Muscle of arm (tissue), 1 donor: ENCODE measurements at regions not wholly inside any gene's neighbourhood (a gene's known extent, or its start where the extent isn't known, plus 50 kb on each side); places are given as distances from the start of the nearest gene placed in this dataset.

Experiments
- DNase-seq: peaks from one replicate; pipeline ENCODE4 v3.0.0-alpha.2; 2013

GRCh38 chr6:4296552-4296951, 161.2 kb upstream of the ECI2 start:
- DNase-seq = no peak

- no peak for DNase-seq
Measured at GRCh38 chr6:4295783-4296155, 160.4 kb upstream of the ECI2 start.

GRCh38 chr6:4295058-4295782, 159.8 kb upstream of the ECI2 start:
- DNase-seq = no peak

GRCh38 chr6:4294636-4295035, 159.3 kb upstream of the ECI2 start:
- no peak for DNase-seq

GRCh38 chr6:4291453-4292403, 156.4 kb upstream of the ECI2 start:
- no peak for DNase-seq

GRCh38 chr6:4289770-4290320, 154.5 kb upstream of the ECI2 start:
- no peak for DNase-seq

GRCh38 chr6:4287811-4288244, 152.5 kb upstream of the ECI2 start:
- no peak for DNase-seq

GRCh38 chr6:4287372-4287771, 152.0 kb upstream of the ECI2 start:
- no peak for DNase-seq

- DNase-seq = no peak
Measured at GRCh38 chr6:4282926-4283325, 147.6 kb upstream of the ECI2 start.

- DNase-seq = peak; percentile 25
Measured at GRCh38 chr6:4281341-4282293, 146.2 kb upstream of the ECI2 start.

- no peak for DNase-seq
Measured at GRCh38 chr6:4280707-4281106, 145.3 kb upstream of the ECI2 start.

- no peak for DNase-seq
Measured at GRCh38 chr6:4280031-4280430, 144.7 kb upstream of the ECI2 start.

GRCh38 chr6:4274382-4275082, 139.2 kb upstream of the ECI2 start:
- DNase-seq = no peak

GRCh38 chr6:4272996-4273395, 137.6 kb upstream of the ECI2 start:
- no peak for DNase-seq

- DNase-seq = peak; percentile 57
Measured at GRCh38 chr6:4271761-4272470, 136.5 kb upstream of the ECI2 start.

GRCh38 chr6:4270776-4271175, 135.4 kb upstream of the ECI2 start:
- DNase-seq = peak; percentile 70

GRCh38 chr6:4270001-4270400, 134.6 kb upstream of the ECI2 start:
- DNase-seq = no peak

GRCh38 chr6:4268171-4268570, 132.8 kb upstream of the ECI2 start:
- DNase-seq = no peak

- DNase-seq = no peak
Measured at GRCh38 chr6:4265740-4266139, 130.4 kb upstream of the ECI2 start.

- DNase-seq = peak; percentile 26
Measured at GRCh38 chr6:4264601-4265000, 129.2 kb upstream of the ECI2 start.
